ENCODE measurements at regions not wholly inside any gene's neighbourhood (a gene's known extent, or its start where the extent isn't known, plus 50 kb on each side); places are given as distances from the start of the nearest gene placed in this dataset.

- no peak for DNase-seq (ENCODE audit: low spot score)
Observed at GRCh38 chr17:55582897-55583296, 71.6 kb upstream of the SMIM36 start.

DNA sequence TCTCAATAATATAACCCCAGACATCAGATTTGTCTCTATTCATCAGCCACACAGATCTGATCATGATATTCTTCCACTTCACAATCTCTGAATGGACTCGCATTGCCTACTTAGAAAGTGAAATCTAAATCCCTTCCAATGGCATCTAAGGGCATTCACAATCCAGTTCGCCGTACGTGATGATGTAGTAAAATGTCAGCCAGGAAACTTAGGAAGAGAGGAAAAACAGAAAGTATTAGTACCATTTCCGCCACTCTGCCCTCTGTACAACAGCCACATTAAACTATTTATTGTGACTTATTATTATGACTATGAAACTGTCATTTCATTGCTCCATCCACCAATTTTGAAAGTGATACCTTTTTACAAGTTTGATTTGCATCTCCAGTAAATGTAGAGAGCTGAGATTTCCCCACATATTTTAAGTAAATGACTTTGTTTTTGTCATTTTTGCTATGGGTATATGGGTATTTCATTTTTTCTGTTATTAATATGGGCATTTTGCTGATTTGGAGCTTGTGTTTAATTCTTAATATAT lies 69.4 kb upstream of the SMIM36 start:
- DNase-seq (ENCODE audit: low spot score) = no peak

DNA sequence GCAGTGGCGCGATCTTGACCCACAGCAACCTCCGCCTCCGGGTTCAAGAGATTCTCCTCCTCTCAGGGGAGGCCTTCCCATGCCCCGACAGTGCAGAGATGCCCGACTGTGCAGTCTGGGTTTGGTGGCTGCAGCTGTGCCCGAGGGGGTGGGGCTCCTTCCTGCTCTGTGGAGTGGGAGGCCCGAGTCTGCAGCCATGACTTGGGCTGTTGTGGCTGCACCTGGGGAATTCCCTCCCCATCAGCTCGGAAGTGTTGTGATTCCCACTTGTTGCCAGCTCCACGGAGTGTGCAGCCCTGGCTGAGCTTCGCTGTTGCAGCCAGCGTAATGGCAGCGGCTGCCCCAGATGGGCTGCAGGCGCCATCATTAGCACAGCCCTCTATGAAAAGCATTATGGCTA lies 66.4 kb upstream of the SMIM36 start:
- DNase-seq (ENCODE audit: low spot score) = no peak

DNA sequence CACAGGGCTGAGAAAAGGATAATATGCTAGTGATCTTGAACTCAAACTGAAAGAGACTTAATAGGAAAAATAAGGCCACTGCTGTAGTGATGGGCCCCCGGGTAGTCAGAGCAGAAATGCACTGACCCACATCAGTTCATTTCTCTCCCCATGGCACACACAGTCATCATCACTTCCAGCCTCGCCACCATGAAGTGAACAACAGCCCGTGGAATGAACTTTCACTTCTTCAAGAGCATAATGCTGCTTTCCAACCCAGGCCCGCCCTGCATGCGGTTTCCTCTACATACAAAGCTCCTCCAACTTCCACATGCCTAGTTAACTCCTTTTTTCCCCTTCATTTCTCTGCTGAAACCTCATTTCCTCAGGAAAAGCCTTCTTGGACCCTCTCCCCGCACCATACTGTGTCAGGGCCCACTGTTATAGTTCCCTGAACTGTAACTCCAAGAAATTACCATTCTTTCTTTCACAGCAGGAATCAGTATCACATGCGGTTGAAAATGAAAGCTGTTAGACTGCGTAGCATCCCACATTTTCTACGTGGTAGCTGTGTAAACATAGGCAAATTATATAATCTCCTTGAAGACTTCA lies 65.8 kb upstream of the SMIM36 start:
- peak; percentile 45 for DNase-seq (ENCODE audit: low spot score)

DNA sequence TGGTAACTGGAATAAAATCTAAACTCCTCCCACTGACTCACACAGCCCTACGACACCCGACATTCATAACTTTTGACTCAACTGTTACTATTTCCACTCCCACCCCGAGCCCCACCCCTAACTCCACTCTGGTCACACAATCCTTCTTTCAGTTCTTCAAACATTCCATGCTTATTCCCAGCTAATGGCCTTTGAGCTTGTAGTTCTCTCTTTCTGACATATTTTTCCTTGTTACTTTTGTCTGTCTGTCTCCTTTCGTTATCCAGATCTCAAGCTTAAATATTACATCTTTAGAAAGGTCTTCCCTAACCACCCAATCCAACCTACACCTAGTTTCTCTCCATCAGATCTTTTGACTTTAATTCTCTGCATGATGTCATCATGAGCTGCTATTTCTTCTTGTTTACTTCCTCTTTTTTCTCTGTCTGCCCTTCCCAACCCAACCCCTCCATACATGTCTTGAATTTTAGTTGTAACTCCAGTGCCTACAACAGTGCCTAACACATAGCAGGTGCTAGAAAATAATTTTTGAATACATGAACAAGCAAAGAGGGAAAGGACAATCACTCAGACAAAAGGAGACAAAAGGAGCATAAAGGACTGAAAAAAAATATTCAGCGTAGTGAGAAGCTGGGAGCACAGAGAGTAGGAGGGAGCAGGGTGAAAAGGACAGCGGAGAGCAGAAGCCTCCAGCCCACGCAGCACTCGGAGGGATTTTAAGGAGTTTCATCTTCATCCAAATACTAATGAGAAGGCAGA lies 65.2 kb upstream of the SMIM36 start:
- no peak for DNase-seq (ENCODE audit: low spot score)

GRCh38 chr17:55575058-55575636 lies 63.9 kb upstream of the SMIM36 start:
- no peak for DNase-seq (ENCODE audit: low spot score)

GRCh38 chr17:55572599-55572998 lies 61.3 kb upstream of the SMIM36 start:
- no peak for DNase-seq (ENCODE audit: low spot score)

DNA sequence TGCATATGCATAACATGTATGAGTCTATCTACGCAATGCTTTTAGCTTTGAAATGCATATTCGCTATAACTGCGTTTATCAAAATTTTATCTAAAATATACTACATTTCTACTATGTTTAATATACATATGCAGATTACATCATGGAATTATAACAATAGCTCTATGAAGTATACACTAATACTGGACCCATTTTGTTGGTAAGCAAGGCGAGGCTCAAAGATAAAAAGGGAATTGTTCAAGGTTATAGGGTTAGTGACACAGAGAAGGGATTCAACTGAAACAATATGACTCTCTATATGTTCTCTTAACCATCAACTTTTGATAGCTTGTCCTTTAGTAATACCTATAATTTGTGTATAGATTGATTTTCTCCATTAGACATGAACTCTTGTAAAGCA lies 60.9 kb upstream of the SMIM36 start:
- no peak for DNase-seq (ENCODE audit: low spot score)

- DNase-seq (ENCODE audit: low spot score) = no peak
Observed at GRCh38 chr17:55571095-55571494, 59.8 kb upstream of the SMIM36 start.

DNA sequence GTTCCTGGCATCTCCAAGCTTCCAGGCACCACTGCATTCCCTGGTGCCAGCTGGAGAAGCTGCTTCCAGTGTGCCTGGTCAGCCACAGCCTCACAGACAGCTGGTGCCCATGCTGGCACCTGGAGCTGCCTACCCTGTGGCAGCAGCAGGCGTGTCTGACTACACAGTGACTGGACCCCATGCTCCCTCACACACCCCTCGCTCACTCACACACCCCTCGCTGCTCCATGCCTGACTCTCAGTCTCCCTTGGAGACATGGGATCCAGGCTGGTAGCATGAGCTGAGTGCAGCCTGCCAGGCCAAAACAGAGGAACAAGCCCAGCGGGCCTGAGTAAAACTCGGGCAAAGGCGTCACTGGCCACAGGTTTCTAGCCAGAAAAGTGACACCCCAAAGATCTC lies 59.1 kb upstream of the SMIM36 start:
- DNase-seq (ENCODE audit: low spot score) = no peak

GRCh38 chr17:55567240-55568214 lies 56.3 kb upstream of the SMIM36 start:
- no peak for DNase-seq (ENCODE audit: low spot score)

GRCh38 chr17:55564081-55564480 lies 52.8 kb upstream of the SMIM36 start:
- no peak for DNase-seq (ENCODE audit: low spot score)

DNA sequence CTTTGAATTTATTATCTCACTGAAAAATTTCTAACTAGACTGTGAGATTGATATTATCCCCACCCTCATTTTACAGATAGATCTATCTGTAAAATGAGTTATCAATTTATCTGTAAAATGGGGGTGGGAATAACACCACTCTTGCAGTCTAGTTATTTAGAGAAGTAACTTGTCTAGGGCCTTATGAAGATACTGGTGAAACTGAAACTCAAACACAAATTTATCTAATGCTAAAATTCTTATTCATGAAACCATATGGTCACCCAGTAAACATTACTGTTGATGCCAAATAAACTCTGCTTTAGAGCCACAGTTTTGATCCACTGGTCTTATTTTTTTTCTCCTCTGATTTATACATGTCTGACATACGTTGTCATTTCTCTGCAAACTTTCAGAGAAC lies 52.1 kb upstream of the SMIM36 start:
- no peak for DNase-seq (ENCODE audit: low spot score)

DNA sequence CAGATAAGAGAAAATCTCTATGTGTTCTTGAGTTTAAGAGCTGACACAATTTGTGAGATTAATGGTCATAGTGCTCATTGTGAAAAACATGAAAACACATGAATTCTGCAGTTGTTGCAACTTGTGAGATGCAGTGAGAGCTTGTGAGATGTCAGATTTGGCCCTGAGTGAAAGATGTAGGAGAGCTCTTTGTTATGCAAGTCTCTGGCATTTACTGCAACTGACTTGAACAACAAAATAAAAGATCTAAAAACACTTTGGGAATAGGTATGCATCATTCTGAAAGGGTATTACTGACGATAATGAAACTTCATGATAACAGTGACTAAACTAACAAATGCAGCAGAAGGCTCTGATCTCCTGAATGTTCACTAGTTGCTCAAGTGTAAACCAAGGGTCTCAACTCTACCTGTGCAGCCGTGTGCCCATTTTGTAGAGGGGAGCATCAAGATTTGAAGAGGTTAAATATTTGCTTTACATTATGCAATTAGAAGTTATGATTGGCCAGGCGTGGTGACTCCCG lies 50.8 kb upstream of the SMIM36 start:
- DNase-seq (ENCODE audit: low spot score) = no peak

- no peak for DNase-seq (ENCODE audit: low spot score)
Observed at GRCh38 chr17:55561316-55561972, 50.2 kb upstream of the SMIM36 start.

All from globus pallidus (tissue), 1 donor.